ENCODE measurements at regions not wholly inside any gene's neighbourhood (a gene's known extent, or its start where the extent isn't known, plus 50 kb on each side); places are given as distances from the start of the nearest gene placed in this dataset.

DNA sequence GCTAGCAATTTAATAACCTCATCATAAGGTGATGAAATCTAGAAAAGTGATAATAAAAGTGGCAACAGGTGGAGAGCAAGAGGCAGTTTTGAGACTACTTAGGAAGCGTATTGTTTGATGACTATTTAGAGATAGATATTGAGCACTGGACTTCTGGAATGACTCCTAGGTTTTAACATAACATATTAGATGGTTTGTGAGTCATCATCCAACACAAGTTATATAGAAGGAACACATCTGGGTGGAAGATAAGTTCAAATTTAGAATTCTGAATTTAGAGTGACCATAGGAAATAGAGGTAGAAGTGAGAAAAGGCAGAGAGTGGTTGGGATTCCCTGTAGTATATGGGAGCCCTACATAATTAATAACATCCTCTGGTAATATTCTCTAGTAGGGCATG, 282.8 kb upstream of the ALCAM start:
- ChIA-PET CTCF (no interaction called here), POLR2A (no interaction called here)

DNA sequence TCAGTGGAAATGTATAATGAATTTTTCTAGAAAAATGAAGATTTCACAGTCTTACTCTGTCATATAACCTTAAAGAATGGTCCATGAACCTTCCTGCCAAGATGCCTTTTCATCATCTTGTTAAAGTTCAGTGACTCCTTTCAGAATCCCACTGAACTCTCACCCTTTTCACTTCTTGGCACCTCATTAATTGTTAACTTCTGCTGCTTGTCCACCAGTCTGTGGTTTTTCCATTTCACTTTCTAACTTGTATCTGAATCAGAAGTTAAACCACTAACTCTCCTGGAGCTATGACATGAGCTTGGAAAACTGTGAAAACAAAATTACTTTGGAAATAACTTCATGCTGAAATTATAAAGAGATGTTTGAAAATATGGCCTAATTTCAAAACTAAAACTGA, 281.2 kb upstream of the ALCAM start:
- ChIA-PET CTCF (no interaction called here), POLR2A (no interaction called here)
- TF ChIP-seq HDGF (IDR thresholded peaks at IDR 0.05; ENCODE audit: borderline replicate concordance) (no peak), L3MBTL2 (conservative IDR thresholded peaks at IDR 0.05) (no peak), BHLHE40 (IDR thresholded peaks at IDR 0.05; ENCODE audit: borderline replicate concordance) (no peak), SUZ12 (IDR thresholded peaks at IDR 0.05) (no peak), LEF1 (IDR thresholded peaks at IDR 0.05; ENCODE audit: borderline replicate concordance) (no peak), FOXK2 (IDR thresholded peaks at IDR 0.05) (no peak), FOXA1 (IDR thresholded peaks at IDR 0.05) (no peak), ARNT (IDR thresholded peaks at IDR 0.05) (no peak), FOXM1 (IDR thresholded peaks at IDR 0.05; ENCODE audit: borderline replicate concordance) (no peak), ELF4 (IDR thresholded peaks at IDR 0.05) (no peak), CTBP1 (IDR thresholded peaks at IDR 0.05; ENCODE audit: borderline replicate concordance) (no peak), ZNF384 (IDR thresholded peaks at IDR 0.05) (no peak), TARDBP (IDR thresholded peaks at IDR 0.05) (no peak)
- TF ChIP-seq, protein P1, sequence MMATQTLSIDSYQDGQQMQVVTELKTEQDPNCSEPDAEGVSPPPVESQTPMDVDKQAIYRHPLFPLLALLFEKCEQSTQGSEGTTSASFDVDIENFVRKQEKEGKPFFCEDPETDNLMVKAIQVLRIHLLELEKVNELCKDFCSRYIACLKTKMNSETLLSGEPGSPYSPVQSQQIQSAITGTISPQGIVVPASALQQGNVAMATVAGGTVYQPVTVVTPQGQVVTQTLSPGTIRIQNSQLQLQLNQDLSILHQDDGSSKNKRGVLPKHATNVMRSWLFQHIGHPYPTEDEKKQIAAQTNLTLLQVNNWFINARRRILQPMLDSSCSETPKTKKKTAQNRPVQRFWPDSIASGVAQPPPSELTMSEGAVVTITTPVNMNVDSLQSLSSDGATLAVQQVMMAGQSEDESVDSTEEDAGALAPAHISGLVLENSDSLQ (IDR thresholded peaks at IDR 0.05) = no peak

More for the DNA sequence above, 282.8 kb upstream of the ALCAM start:
- DNase-seq (ENCODE audit: extremely low spot score) = no peak
- TF ChIP-seq FOXM1 (IDR thresholded peaks at IDR 0.05; ENCODE audit: borderline replicate concordance) (no peak), LEF1 (IDR thresholded peaks at IDR 0.05; ENCODE audit: borderline replicate concordance) (no peak), FOXK2 (IDR thresholded peaks at IDR 0.05) (no peak), BHLHE40 (IDR thresholded peaks at IDR 0.05; ENCODE audit: borderline replicate concordance) (no peak), SP1 (IDR thresholded peaks at IDR 0.05) (no peak), FOXA1 (IDR thresholded peaks at IDR 0.05) (no peak), SUZ12 (IDR thresholded peaks at IDR 0.05) (no peak), HDGF (IDR thresholded peaks at IDR 0.05; ENCODE audit: borderline replicate concordance) (no peak), NFRKB (IDR thresholded peaks at IDR 0.05) (no peak), TARDBP (IDR thresholded peaks at IDR 0.05) (no peak), L3MBTL2 (conservative IDR thresholded peaks at IDR 0.05) (no peak), ARNT (IDR thresholded peaks at IDR 0.05) (no peak), ZNF384 (IDR thresholded peaks at IDR 0.05) (no peak), CTBP1 (IDR thresholded peaks at IDR 0.05; ENCODE audit: borderline replicate concordance) (no peak), ELF4 (IDR thresholded peaks at IDR 0.05) (no peak)
- TF ChIP-seq, protein P1 (IDR thresholded peaks at IDR 0.05) = no peak

DNA sequence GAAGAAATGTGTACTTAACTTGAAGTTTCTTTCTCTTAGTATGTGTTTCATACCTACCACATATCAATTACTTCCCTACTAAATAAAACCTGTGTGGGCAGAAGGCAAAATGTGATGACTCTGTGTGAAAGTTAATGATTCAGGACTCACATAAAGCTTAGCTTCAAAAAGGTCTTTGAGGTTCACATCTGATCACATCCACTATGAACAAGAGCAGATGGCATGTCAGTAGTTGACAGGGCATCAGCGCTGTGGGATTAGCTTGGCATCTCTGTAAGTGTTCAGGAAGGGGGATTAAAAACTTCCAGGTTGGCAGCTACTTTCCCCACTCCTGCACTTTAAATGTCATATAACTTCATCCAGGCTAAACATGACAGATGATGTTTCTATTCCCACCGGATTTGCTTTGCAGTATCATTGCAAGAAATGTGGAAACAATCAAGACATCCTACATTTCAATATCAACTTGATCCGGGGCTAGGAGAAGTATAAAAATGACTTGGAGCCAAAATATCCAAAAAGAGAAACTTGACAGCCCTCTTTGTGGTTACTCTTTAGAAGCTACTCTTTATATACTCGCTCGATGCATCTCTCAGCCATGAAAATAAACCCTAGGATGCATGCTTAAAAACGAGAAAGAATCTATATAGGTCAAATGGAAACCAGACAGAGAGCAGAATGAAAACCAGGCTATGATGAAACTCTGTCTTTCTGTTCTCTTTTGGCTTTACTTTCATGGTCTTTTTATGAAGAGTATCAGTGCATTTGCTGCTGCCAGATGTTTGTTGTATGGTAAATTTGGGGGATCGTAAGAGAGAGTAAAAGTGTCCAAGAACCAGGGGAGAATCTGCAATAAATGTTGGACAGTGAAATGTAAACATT, 273.1 kb upstream of the ALCAM start:
- TF ChIP-seq FOXM1 (IDR thresholded peaks at IDR 0.05; ENCODE audit: borderline replicate concordance) (no peak), L3MBTL2 (conservative IDR thresholded peaks at IDR 0.05) (no peak), SUZ12 (IDR thresholded peaks at IDR 0.05) (no peak), ARNT (IDR thresholded peaks at IDR 0.05) (no peak), SP1 (IDR thresholded peaks at IDR 0.05) (no peak), BHLHE40 (IDR thresholded peaks at IDR 0.05; ENCODE audit: borderline replicate concordance) (no peak), NFRKB (IDR thresholded peaks at IDR 0.05) (no peak), FOXA1 (IDR thresholded peaks at IDR 0.05) (no peak), LEF1 (IDR thresholded peaks at IDR 0.05; ENCODE audit: borderline replicate concordance) (no peak), CTBP1 (IDR thresholded peaks at IDR 0.05; ENCODE audit: borderline replicate concordance) (no peak), HDGF (IDR thresholded peaks at IDR 0.05; ENCODE audit: borderline replicate concordance) (no peak)
- TF ChIP-seq, protein P1 (IDR thresholded peaks at IDR 0.05) = no peak
- ChIA-PET POLR2A (no interaction called here), CTCF (no interaction called here)
- DNase-seq (ENCODE audit: extremely low spot score) = no peak

More for the DNA sequence above, 281.2 kb upstream of the ALCAM start:
- no peak for DNase-seq (ENCODE audit: extremely low spot score)

DNA sequence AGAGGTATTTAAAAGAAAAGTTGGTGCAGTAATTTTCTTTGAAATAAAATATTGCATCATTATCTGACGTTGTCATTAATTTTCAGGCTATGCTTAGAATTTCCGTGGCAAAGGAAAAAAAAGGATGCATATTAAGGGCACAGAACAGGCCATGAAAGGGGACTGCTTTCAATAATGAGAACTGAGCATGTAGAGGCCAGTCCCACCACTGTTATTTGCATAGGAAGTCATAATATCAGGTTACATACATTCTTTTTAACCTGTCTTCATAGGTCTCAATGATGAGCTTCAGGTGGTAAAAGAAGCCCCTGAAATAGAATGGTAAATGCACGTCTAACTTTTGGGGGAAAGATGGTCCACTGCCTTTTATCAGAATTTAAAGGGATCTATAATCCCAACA, 272.1 kb upstream of the ALCAM start:
- TF ChIP-seq CTBP1 (IDR thresholded peaks at IDR 0.05; ENCODE audit: borderline replicate concordance) = no peak
- TF ChIP-seq, protein P1 (IDR thresholded peaks at IDR 0.05) = no peak
- no peak for TF ChIP-seq HDGF (IDR thresholded peaks at IDR 0.05; ENCODE audit: borderline replicate concordance)
- TF ChIP-seq ELF4 (IDR thresholded peaks at IDR 0.05) = no peak
- TF ChIP-seq LEF1 (IDR thresholded peaks at IDR 0.05; ENCODE audit: borderline replicate concordance) = no peak
- TF ChIP-seq ZNF384 (IDR thresholded peaks at IDR 0.05) = no peak
- no peak for TF ChIP-seq ARNT (IDR thresholded peaks at IDR 0.05)
- TF ChIP-seq FOXK2 (IDR thresholded peaks at IDR 0.05) = no peak
- TF ChIP-seq FOXA1 (IDR thresholded peaks at IDR 0.05) = no peak
- ChIA-PET POLR2A (no interaction called here), CTCF (no interaction called here)
- no peak for DNase-seq (ENCODE audit: extremely low spot score)

DNA sequence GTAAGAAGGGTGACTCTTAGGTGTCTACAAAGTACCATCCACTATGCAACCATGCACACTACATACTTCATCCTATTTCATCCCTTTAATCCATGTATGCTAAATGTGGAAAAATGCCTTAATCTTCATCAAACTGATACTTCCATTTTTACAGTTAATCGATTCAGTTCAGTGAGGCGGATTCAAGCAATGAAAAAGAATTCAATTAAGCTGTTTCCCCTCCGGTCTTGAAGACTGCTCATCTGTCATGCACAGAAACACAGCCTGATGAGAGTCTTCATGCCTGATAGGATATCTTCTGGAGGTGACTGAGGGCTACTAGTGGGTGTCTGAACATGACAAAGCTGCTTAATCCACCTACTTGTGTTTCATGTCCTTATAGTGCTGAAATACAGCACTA, 270.6 kb upstream of the ALCAM start:
- ChIA-PET POLR2A (no interaction called here), CTCF (no interaction called here)
- no peak for DNase-seq (ENCODE audit: extremely low spot score)
- TF ChIP-seq LEF1 (IDR thresholded peaks at IDR 0.05; ENCODE audit: borderline replicate concordance) = no peak
- TF ChIP-seq TARDBP (IDR thresholded peaks at IDR 0.05) = no peak
- no peak for TF ChIP-seq HDGF (IDR thresholded peaks at IDR 0.05; ENCODE audit: borderline replicate concordance)
- TF ChIP-seq FOXM1 (IDR thresholded peaks at IDR 0.05; ENCODE audit: borderline replicate concordance) = no peak
- TF ChIP-seq ARNT (IDR thresholded peaks at IDR 0.05) = no peak

Data from HEK293T (cell line).